ENCODE measurements at regions not wholly inside any gene's neighbourhood (a gene's known extent, or its start where the extent isn't known, plus 50 kb on each side); places are given as distances from the start of the nearest gene placed in this dataset.

DNA sequence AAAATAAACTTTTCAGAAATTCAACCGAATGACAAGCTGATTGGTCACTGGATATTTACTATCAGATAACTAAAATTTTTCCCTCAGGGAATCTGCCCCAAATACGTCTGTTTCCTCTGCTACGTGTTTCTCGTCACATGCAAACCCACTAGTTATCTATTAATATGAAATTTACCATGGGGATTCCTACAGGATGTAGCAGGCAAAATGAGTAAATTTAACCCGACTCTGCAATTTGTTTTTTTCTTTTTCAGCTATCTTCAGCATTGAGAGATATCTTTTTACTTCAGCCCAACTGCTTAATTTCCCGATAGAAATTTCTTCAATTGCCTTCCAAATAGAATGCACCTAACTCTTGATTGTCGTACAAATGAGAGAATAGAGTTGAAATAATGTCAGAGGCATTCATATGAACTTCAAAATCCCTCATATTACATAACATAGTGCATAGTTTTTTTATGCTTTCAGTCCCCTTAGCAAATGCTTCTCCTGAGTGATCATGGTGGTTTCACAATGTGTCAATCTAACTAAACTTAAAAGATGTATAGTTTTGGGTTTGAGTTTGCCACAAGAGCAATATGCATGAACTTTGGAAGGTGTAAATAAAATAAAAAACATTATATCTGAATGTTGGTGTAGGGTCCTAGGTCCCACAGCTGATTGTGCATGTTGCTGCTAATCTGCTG is 913.1 kb upstream of the GRIA3 start:
- no peak for TF ChIP-seq EGR1 (IDR thresholded peaks at IDR 0.05)
- TF ChIP-seq ZBTB7A (IDR thresholded peaks at IDR 0.05; ENCODE audit: low read depth) = no peak

DNA sequence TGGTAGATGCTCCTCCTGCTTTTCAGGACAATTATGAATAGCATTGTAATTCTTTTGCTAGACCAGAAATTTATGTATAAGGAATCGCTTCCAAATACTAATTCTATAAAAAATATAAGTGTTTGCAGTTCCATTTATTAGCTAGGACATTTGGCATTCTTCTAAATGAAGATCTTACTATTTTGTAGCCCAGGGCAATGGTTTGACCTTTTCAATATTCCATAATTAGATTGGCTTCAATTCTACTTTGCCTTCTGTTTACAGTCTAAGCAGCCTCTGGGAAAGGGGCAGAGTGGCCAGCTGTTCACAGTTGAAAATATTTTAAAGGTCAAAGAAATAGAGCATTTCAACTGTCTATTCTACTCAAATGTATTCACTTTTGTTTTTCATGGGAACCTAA is 912.1 kb upstream of the GRIA3 start:
- TF ChIP-seq TEAD4 (IDR thresholded peaks at IDR 0.05) (no peak), NFIC (IDR thresholded peaks at IDR 0.05) (no peak), CEBPB (IDR thresholded peaks at IDR 0.05) (no peak), TAF1 (IDR thresholded peaks at IDR 0.05; ENCODE audit: low read depth) (no peak), EP300 (IDR thresholded peaks at IDR 0.05; ENCODE audit: borderline replicate concordance) (no peak), EGR1 (IDR thresholded peaks at IDR 0.05) (no peak), ZBTB7A (IDR thresholded peaks at IDR 0.05; ENCODE audit: low read depth) (no peak), RAD21 (IDR thresholded peaks at IDR 0.05; ENCODE audit: low read depth) (no peak), CREB1 (IDR thresholded peaks at IDR 0.05; ENCODE audit: low read depth) (no peak), TCF12 (IDR thresholded peaks at IDR 0.05; ENCODE audit: low read depth) (no peak), FOXM1 (IDR thresholded peaks at IDR 0.05; ENCODE audit: borderline replicate concordance, low read depth) (no peak), YY1 (IDR thresholded peaks at IDR 0.05; ENCODE audit: low read depth) (no peak)
- TF ChIP-seq, protein P1, sequence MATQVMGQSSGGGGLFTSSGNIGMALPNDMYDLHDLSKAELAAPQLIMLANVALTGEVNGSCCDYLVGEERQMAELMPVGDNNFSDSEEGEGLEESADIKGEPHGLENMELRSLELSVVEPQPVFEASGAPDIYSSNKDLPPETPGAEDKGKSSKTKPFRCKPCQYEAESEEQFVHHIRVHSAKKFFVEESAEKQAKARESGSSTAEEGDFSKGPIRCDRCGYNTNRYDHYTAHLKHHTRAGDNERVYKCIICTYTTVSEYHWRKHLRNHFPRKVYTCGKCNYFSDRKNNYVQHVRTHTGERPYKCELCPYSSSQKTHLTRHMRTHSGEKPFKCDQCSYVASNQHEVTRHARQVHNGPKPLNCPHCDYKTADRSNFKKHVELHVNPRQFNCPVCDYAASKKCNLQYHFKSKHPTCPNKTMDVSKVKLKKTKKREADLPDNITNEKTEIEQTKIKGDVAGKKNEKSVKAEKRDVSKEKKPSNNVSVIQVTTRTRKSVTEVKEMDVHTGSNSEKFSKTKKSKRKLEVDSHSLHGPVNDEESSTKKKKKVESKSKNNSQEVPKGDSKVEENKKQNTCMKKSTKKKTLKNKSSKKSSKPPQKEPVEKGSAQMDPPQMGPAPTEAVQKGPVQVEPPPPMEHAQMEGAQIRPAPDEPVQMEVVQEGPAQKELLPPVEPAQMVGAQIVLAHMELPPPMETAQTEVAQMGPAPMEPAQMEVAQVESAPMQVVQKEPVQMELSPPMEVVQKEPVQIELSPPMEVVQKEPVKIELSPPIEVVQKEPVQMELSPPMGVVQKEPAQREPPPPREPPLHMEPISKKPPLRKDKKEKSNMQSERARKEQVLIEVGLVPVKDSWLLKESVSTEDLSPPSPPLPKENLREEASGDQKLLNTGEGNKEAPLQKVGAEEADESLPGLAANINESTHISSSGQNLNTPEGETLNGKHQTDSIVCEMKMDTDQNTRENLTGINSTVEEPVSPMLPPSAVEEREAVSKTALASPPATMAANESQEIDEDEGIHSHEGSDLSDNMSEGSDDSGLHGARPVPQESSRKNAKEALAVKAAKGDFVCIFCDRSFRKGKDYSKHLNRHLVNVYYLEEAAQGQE (IDR thresholded peaks at IDR 0.05; ENCODE audit: low read depth) = no peak
- TF ChIP-seq, protein P2, sequence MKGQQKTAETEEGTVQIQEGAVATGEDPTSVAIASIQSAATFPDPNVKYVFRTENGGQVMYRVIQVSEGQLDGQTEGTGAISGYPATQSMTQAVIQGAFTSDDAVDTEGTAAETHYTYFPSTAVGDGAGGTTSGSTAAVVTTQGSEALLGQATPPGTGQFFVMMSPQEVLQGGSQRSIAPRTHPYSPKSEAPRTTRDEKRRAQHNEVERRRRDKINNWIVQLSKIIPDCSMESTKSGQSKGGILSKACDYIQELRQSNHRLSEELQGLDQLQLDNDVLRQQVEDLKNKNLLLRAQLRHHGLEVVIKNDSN (IDR thresholded peaks at IDR 0.05) = no peak
- TF ChIP-seq, protein P3, sequence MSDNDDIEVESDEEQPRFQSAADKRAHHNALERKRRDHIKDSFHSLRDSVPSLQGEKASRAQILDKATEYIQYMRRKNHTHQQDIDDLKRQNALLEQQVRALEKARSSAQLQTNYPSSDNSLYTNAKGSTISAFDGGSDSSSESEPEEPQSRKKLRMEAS (IDR thresholded peaks at IDR 0.05) = no peak

DNA sequence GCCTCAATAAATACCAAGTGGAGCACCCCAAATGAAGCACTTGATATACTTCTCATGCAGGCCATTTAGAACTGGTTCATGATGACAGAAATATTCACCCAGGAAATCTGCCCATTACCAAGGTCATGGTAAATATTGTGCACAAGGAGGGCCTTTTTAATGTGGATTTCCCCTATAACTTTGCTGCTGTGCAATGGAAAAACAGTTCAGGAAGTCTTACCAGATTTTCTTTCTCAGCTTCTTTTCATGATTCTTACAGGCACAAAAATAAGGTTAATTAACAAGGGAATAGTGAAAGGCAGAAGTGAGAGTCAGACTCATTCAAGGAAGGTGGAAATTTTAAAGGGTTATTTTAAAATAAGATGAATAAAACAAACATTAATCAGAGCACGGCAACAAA is 904.3 kb upstream of the GRIA3 start:
- TF ChIP-seq TAF1 (IDR thresholded peaks at IDR 0.05; ENCODE audit: low read depth) (no peak), CREB1 (IDR thresholded peaks at IDR 0.05; ENCODE audit: low read depth) (no peak), TEAD4 (IDR thresholded peaks at IDR 0.05) (no peak), ZBTB7A (IDR thresholded peaks at IDR 0.05; ENCODE audit: low read depth) (no peak), CEBPB (IDR thresholded peaks at IDR 0.05) (no peak), FOXM1 (IDR thresholded peaks at IDR 0.05; ENCODE audit: borderline replicate concordance, low read depth) (no peak), EGR1 (IDR thresholded peaks at IDR 0.05) (no peak), NFIC (IDR thresholded peaks at IDR 0.05) (no peak), EP300 (IDR thresholded peaks at IDR 0.05; ENCODE audit: borderline replicate concordance) (no peak), RAD21 (IDR thresholded peaks at IDR 0.05; ENCODE audit: low read depth) (no peak), YY1 (IDR thresholded peaks at IDR 0.05; ENCODE audit: low read depth) (no peak), TCF12 (IDR thresholded peaks at IDR 0.05; ENCODE audit: low read depth) (no peak)
- TF ChIP-seq, protein P1 (IDR thresholded peaks at IDR 0.05; ENCODE audit: low read depth) = no peak
- TF ChIP-seq, protein P3 (IDR thresholded peaks at IDR 0.05) = no peak
- TF ChIP-seq, protein P2 (IDR thresholded peaks at IDR 0.05) = no peak

DNA sequence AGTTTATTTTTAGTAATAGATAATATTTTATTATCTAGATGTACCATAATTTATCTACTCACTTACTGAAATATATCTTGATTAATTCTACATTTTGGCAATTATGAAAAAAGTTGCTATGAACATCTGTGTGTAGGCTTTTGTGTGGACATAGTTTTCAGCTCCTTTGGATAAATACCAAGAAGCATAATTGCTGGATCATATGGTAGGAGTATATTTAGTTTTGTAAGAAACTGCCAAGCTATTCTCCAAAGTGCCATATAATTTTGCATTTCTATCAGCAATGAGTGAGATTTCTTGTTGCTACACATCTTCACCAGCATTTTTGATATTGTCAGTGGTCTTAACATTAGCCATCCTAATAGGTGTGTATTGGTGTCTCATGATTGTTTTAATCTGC is 882.6 kb upstream of the GRIA3 start:
- TF ChIP-seq, protein P3 (IDR thresholded peaks at IDR 0.05) = no peak
- TF ChIP-seq, protein P2 (IDR thresholded peaks at IDR 0.05) = no peak
- no peak for TF ChIP-seq CEBPB (IDR thresholded peaks at IDR 0.05)
- no peak for TF ChIP-seq CREB1 (IDR thresholded peaks at IDR 0.05; ENCODE audit: low read depth)
- no peak for TF ChIP-seq TCF12 (IDR thresholded peaks at IDR 0.05; ENCODE audit: low read depth)
- no peak for TF ChIP-seq TEAD4 (IDR thresholded peaks at IDR 0.05)
- TF ChIP-seq EP300 (IDR thresholded peaks at IDR 0.05; ENCODE audit: borderline replicate concordance) = no peak
- TF ChIP-seq YY1 (IDR thresholded peaks at IDR 0.05; ENCODE audit: low read depth) = no peak
- no peak for TF ChIP-seq NFIC (IDR thresholded peaks at IDR 0.05)
- TF ChIP-seq ZBTB7A (IDR thresholded peaks at IDR 0.05; ENCODE audit: low read depth) = no peak

DNA sequence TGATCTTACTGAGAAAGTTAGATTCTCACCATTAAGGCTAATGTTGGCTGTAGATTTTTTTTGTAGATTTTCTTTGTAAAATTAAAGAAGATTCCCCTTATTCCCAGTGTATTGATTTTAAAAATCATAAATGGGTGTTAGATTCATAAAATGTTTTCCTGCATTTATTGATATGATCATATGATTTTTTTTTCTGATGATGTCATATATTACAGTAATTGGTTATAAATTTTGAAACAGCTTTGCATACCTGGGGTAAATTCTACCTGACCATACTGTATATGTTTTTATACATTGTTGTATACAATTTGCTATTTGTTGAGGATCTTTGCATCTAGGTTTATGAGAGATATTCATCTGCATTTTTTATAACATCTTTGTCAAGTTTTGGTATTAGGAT is 880.3 kb upstream of the GRIA3 start:
- TF ChIP-seq TEAD4 (IDR thresholded peaks at IDR 0.05) = no peak
- no peak for TF ChIP-seq TCF12 (IDR thresholded peaks at IDR 0.05; ENCODE audit: low read depth)
- TF ChIP-seq NFIC (IDR thresholded peaks at IDR 0.05) = no peak
- no peak for TF ChIP-seq CREB1 (IDR thresholded peaks at IDR 0.05; ENCODE audit: low read depth)
- TF ChIP-seq RAD21 (IDR thresholded peaks at IDR 0.05; ENCODE audit: low read depth) = no peak
- TF ChIP-seq, protein P2 (IDR thresholded peaks at IDR 0.05) = no peak
- no peak for TF ChIP-seq FOXM1 (IDR thresholded peaks at IDR 0.05; ENCODE audit: borderline replicate concordance, low read depth)
- TF ChIP-seq YY1 (IDR thresholded peaks at IDR 0.05; ENCODE audit: low read depth) = no peak
- no peak for TF ChIP-seq ZBTB7A (IDR thresholded peaks at IDR 0.05; ENCODE audit: low read depth)
- no peak for TF ChIP-seq EP300 (IDR thresholded peaks at IDR 0.05; ENCODE audit: borderline replicate concordance)
